Stimulated activated CD4-positive, alpha-beta T cell treated with anti-CD3 and anti-CD28 coated beads, Interleukin-4, amount 100 ng/mL, for 24 hours (primary cell): ENCODE measurements at regions not wholly inside any gene's neighbourhood (a gene's known extent, or its start where the extent isn't known, plus 50 kb on each side); places are given as distances from the start of the nearest gene placed in this dataset.
"Not testable (repeated sequence)": the region's sequence is repeated elsewhere in the genome, so short reads cannot be mapped to it uniquely, and the experiment has no call there.

Source experiments
- DNase-seq: peaks from one replicate; pipeline ENCODE4 v3.0.0-alpha.2; 2020

DNA sequence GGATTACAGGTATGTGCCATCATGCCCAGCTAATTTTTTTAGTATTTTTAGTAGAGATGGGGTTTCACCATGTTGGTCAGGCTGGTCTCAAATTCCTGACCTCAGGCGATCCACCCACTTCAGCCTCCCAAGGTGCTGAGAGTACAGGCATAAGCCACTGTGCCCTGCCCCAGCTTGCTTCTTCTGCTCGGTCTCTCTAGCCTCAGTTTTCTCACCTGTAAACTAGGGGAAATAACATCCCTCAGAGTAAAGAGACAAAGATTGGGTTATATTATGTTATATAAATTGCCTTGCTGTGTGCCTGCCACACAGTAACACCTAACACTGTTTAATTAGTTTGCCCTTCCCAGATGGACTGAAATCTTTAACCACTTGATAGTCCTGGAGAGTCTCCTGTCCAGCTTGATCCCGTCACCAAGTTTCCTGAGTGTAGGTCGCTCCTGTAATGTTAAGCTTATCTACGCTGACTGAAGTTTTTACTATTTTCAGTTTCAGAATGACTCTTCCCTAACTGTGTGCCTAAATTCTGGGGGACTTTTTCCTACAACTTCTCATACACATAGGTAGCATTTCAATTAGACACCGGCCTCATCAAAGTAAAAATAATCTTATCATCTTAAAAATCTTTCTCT lies 412.7 kb upstream of the TENM3 start:
- DNase-seq, result no peak

GRCh38 chr4:181834071-181834470 lies 409.1 kb upstream of the TENM3 start:
- DNase-seq, result no peak

- no peak for DNase-seq
Observed at GRCh38 chr4:181835348-181835747, 407.9 kb upstream of the TENM3 start.

DNA sequence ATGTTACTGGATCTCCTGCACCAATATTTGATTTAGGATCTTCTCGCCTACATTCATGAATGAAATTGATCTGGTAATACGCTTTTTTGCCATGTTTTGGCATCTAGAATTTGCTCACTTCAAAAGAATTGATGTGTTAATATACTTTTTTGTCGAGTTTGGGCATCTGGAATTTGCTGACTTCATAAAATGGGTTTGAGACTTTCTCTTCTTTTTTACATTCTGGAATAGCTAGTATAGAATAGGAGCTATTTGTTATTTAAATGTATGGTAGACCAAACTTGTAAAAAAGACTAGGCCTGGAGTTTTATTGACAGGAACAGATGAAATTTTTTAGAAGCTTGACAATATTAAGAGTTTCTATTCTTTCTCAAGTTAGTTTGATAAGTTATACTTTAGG lies 404.9 kb upstream of the TENM3 start:
- no peak for DNase-seq

DNA sequence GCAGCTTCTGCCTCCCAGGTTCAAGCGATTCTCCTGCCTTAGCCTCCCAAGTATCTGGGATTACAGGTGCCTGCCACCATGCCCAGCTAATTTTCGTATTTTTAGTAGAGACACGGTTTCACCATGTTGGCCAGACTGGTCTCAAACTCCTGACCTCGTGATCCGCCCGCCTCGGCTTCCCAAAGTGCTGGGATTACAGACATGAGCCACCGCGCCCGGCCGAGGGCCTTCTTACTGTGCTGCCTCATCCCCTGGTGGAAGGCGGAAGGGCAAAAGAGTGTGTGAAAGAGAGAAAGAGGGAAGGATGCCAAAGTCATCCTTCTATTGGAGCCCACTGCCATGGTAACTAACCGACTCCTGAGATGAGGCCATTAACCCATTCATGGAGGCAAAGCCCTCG lies 399.4 kb upstream of the TENM3 start:
- DNase-seq, result not testable (repeated sequence)

- no peak for DNase-seq
Observed at GRCh38 chr4:181845617-181846016, 397.6 kb upstream of the TENM3 start.

GRCh38 chr4:181846934-181847333 lies 396.3 kb upstream of the TENM3 start:
- no peak for DNase-seq

DNA sequence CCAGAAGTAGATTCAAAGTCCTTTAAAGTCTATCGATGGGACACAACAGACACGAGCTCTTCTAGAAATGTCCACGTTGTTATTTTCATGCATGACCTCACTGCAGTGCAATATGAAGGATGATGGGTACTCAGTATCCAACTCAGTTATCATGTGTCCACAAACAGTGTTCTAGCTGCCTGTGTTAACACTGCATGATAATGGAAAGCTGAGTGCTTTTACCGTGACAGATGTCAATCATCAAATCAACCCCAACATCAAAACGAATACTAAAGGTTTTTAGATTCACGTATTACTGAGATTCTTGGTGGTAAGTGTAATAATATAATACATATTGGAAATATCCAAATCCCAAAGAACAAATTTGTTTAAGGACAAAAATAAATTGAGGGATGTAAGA lies 394.8 kb upstream of the TENM3 start:
- DNase-seq, result no peak

DNA sequence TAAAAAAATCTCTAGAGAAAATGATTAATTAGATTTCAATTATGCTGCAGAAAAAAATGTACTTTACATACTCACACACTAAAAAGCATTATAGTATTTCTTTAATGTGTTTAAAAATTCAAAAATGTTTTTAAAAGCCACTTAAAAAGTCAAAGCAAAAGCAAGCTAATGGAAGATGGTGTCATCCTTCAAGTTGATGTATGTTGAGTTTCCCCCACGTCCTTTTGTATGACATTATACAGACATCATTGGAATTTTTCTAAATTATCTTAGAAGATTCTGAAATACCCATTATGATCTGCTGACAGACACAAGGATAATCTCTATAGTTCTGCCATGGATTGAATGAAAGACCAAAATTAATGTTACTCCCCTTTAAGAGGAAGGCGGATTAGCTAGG lies 393.7 kb upstream of the TENM3 start:
- no peak for DNase-seq

DNA sequence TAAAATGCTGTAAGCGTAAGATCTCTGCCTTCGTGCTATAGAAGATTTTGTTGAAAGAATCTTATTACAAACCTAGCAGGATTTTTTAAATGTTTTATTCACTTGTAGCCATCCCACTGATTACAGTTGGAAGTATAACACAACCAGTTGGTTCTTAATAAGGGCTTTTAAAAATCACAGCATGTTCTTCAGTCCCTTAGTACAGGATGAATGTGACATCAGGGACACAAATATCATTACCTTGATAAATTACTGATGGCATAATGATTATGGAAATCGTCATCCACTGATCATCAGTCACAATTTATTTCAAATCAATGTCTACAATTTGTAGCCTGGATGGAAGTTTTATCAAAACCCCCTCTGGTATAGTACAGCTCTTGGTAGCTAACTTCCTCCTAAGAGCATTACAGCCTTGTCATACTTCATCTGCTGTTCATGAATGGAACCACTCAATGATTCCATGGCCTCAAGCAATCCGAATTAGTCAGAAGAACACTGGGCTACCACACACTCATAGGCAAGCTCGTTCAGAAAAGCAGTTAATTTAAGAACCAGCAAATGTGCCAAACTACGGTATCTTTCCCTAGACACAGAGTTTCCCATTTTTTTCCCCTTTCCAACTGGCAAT lies 389.2 kb upstream of the TENM3 start:
- no peak for DNase-seq

DNA sequence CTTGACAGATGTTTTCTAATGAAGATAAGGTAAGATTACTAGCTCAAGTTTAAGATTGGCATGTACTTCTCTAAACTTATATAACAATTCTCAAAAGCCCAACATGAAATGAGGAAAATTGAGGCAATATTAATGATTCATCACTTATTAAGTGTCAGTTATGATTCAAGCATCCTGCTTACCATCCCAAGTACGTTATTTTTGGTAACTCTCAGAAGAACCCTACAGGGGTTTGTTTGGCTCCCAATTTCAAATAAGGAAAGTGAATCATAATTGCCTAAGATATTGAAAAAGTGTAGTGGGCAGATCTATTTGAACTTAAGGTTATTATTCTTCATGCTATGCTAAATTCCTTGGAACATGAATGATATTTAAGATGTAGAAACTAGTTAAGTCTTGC lies 387.9 kb upstream of the TENM3 start:
- no peak for DNase-seq

DNA sequence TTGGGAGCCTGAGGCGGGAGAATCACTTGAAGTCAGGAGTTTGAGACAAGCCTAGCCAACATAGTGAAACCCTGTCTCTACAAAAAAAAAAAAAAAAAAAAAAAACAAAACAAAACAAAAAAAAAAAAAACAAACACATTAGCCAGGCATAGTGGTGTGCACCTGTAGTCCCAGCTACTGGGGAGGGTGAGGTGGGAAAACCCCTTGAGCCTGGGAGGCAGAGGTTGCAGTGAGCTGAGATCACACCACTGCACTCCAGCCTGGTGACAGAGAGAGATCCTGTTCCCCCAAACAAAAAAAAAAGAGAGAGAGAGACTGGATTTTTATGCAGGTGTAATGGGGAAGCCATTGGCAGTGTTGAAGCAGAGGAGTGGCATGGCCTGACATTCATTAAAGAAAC lies 385.7 kb upstream of the TENM3 start:
- not testable (repeated sequence) for DNase-seq

DNA sequence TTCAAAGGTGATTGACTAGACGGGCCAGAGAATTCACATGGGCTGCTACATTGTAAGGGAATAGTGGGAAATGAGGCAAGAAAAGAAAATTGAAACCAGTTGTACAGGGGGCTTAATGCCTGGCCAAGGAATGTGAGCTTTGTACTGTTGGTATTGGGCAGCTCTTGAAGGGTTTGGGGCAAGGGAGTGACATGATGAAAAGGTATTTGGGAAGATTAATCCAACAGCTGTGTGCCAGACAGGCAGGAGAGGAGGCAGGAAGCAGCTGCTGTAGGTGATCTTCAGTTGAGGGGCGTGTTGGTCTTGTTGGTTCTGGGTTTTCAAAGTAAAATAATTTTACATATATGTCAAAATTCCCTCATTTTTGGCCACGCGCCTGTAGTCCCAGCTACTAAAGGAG lies 384.5 kb upstream of the TENM3 start:
- no peak for DNase-seq

DNA sequence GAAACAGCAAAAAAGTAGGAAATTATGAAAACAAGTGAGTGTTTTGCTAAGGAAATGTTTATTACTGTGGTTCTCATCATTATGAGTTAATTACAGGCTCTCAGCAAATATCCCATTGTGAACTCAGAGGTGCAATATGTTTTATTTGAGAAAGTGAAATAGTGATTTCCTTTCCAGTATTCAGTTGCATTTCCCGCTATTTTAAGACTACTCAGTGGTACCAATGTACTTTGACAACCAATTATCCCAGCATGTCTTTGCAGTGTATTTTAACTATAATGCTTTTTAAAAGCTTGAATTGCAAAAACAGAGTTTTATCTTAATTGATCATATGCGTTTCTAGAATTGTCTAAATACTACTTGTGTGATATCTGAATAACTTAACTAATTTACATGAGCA lies 383.8 kb upstream of the TENM3 start:
- DNase-seq, result no peak

DNA sequence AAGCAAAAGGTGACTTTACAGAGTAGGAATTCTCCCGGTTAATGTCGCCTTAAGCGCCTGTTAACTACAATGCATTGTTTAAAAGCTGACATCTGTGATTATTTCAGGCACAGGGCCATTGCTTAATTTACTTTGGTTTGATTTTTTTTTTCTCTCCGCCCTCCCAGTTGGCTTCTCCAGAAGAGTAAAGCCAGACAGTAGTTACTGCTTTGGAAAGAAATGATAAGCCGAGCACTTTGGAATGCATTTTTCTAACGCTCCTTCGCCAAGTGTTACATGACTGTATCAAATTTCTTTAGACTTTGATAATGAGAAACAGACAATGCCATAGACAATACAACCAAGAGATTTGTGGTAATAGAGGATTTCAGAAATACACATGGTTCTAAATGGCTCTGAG lies 383.0 kb upstream of the TENM3 start:
- no peak for DNase-seq

GRCh38 chr4:181860668-181861067 lies 382.5 kb upstream of the TENM3 start:
- DNase-seq, result no peak

DNA sequence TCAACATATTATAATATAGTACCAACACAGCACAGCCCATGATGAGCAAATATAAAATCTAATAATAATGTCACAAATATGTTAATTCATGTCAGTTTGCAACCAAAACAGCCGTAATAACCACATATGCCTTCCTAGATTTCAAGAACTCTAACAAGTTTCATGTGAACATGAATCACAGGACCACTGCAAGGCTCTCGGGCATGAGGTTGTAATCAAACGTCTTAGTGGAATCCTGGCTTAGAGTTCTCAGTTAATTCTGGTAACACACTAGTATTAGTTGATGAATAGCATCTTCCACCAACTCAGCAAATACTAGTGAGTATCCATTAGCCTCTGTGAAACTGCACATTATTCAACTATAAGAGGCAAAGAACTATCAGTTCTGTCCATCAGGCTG lies 379.3 kb upstream of the TENM3 start:
- no peak for DNase-seq

- no peak for DNase-seq
Observed at GRCh38 chr4:181870326-181870725, 372.9 kb upstream of the TENM3 start.

GRCh38 chr4:181874602-181875001 lies 368.6 kb upstream of the TENM3 start:
- no peak for DNase-seq

DNA sequence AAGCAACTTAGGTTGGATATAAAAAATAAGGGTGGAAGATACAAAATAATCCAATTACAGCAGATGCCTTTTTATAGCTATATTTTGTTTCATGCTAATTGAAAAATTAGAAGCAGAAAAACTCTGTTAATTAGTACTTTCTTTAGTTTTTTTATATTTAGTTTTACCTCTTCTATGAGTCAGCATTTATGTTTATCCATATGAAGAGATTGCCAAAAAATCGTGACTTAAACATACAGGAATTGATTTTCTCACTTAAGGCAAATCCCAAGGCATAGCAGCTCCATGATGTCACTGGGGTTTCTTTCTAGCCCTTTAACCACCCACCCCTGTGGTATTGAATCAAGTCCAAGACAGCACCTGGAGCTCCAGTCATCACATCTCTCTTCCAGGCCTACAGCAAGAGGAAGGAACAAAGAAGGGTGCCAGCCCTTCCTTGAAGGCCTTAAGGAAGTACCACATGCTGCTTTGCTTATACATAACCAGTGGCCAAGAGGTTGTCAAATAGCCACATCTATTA lies 365.8 kb upstream of the TENM3 start:
- no peak for DNase-seq

- no peak for DNase-seq
Observed at GRCh38 chr4:181890031-181890430, 353.2 kb upstream of the TENM3 start.

- DNase-seq, result no peak
Observed at GRCh38 chr4:181890911-181891310, 352.3 kb upstream of the TENM3 start.

DNA sequence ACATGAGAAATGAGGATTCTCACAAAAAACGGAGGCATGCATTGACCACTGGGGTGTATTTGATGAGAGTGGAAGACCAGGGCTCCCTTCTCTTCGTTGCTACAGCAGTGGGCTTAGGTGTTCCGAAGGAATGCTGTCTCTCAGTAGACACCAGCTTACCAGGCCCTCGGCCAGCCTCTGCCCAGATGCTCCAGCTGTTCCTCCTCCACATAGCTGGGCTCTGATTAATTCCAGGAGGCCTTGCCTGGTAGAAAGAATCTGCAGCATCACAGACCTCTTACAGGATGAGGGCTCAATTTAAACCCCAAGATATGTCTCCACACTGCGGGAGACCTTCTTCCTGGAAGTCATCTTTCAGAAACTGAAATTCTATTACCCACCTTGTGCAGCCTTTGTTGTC lies 346.6 kb upstream of the TENM3 start:
- no peak for DNase-seq

DNA sequence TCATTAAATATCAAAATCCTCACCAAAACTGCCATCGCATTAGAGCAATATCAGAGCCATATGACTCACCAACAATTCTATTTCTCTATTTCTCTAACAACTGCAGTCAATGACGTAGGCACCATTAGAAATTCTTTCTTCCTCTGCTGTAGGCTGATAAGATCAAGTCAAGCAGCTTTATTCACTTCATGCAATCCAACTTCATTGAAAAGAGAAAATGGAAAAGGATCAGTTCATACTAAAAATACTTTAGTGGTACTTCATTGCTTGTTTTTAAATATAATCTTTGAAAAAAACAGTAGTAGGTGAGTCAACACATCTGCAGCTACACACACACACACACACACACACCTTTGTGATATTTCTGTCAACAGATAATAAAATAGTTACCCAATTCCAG lies 345.3 kb upstream of the TENM3 start:
- no peak for DNase-seq

DNA sequence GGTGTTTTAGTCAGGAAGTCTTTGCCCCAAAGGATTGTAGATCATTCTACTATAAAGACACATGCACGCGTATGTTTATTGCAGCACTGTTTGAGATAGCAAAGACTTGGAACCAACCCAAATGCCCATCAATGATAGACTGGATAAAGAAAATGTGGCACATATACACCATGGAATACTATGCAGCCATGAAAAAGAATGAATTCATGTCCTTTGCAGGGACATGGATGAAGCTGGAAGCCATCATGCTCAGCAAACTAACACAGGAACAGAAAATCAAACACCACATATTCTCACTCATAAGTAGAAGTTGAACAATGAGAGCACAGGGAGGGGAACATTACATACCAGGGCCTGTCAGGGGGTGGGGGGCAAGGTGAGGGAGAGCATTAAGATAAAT lies 340.8 kb upstream of the TENM3 start:
- DNase-seq, result not testable (repeated sequence)
